ENCODE measurements at regions not wholly inside any gene's neighbourhood (a gene's known extent, or its start where the extent isn't known, plus 50 kb on each side); places are given as distances from the start of the nearest gene placed in this dataset.
"Not testable (repeated sequence)": the region's sequence is repeated elsewhere in the genome, so short reads cannot be mapped to it uniquely, and the experiment has no call there.

DNA sequence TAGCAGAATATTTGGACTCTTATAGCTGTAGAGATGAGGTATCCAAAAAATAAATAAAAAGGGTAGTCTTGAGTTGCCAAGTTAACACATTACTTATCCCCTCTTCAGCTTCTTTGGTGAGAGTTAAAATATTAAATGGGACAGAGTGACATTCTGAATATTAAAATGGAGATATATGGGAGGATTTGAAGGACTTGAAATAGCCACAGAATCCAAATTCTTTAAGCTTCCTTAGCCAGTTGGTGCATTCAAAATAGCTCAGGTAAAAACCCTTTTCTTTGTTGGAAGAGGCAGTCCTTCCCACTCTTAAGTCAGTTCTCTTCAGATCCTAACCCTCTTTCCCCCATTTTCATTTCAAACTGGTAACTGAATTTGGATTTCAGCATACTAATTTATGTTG is 130.1 kb upstream of the KLF12 start:
- DNase-seq: no peak
- Histone ChIP-seq H3K27ac (no peak overlapping the region), H3K27me3 (no peaks in the 10 kb centered on the region), H3K36me3 (no peaks in the 10 kb centered on the region), H3K4me3 (replicated peaks in 1 of 3) (no peak overlapping the region), H3K9me3 (no peaks in the 10 kb centered on the region), H3K4me1 (no peaks in the 10 kb centered on the region)
- no peak for TF ChIP-seq POLR2A (IDR thresholded peaks at IDR 0.05)
- TF ChIP-seq, protein P1, sequence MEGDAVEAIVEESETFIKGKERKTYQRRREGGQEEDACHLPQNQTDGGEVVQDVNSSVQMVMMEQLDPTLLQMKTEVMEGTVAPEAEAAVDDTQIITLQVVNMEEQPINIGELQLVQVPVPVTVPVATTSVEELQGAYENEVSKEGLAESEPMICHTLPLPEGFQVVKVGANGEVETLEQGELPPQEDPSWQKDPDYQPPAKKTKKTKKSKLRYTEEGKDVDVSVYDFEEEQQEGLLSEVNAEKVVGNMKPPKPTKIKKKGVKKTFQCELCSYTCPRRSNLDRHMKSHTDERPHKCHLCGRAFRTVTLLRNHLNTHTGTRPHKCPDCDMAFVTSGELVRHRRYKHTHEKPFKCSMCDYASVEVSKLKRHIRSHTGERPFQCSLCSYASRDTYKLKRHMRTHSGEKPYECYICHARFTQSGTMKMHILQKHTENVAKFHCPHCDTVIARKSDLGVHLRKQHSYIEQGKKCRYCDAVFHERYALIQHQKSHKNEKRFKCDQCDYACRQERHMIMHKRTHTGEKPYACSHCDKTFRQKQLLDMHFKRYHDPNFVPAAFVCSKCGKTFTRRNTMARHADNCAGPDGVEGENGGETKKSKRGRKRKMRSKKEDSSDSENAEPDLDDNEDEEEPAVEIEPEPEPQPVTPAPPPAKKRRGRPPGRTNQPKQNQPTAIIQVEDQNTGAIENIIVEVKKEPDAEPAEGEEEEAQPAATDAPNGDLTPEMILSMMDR (IDR thresholded peaks at IDR 0.05): no peak
- intact Hi-C loops (cut with DNase I): no loop called here

GRCh38 chr13:74260420-74260819 is 126.2 kb upstream of the KLF12 start:
- WGBS, 2 donors: 93 to 98% methylated on average over 3 of the region's 3 CpGs

DNA sequence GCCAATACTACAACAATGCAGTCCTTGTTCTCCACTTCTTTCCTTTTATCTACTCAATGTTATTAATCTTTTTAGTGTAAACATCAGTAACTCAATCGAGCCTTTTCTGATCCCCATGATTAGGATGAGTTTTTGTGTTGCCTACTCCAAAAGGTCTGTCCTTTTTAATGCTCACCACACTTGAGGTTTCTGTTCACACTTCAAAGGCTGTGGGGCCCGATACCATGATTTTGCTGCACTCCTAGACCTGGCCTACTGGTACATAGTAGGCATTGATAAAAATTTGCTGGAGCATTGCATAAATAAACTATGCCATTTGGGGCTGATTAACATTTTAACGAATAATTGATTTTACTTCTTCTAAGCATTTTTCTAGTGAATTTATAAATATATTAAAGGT is 125.4 kb upstream of the KLF12 start:
- Histone ChIP-seq H3K4me3 (replicated peaks in 1 of 3) (no peak overlapping the region), H3K9me3 (no peaks in the 10 kb centered on the region), H3K27me3 (no peaks in the 10 kb centered on the region), H3K36me3 (no peaks in the 10 kb centered on the region), H3K4me1 (no peaks in the 10 kb centered on the region), H3K27ac (no peak overlapping the region)
- DNase-seq: no peak
- WGBS, 2 donors: 77 to 81% methylated on average over 3 of the region's 3 CpGs
- TF ChIP-seq, protein P1 (IDR thresholded peaks at IDR 0.05): no peak
- no peak for TF ChIP-seq POLR2A (IDR thresholded peaks at IDR 0.05)
- intact Hi-C loops (cut with DNase I): no loop called here

More at GRCh38 chr13:74260420-74260819, 126.2 kb upstream of the KLF12 start:
- H3K9me3 ChIP-seq; H3K27me3 ChIP-seq; H3K4me3 ChIP-seq (replicated peaks in 1 of 3); DNase-seq; H3K27ac ChIP-seq; intact Hi-C loops (cut with DNase I); H3K4me1 ChIP-seq; H3K36me3 ChIP-seq: not testable (repeated sequence)

GRCh38 chr13:74258961-74259360 is 124.8 kb upstream of the KLF12 start:
- H3K9me3 ChIP-seq: no peaks in the 10 kb centered on the region
- no peak overlapping the region for H3K27ac ChIP-seq
- TF ChIP-seq POLR2A (IDR thresholded peaks at IDR 0.05): no peak
- TF ChIP-seq, protein P1 (IDR thresholded peaks at IDR 0.05): no peak
- no peaks in the 10 kb centered on the region for H3K27me3 ChIP-seq
- whole genome bisulfite sequencing, 2 donors: 92 to 94% methylated on average over 4 of the region's 4 CpGs
- no peak overlapping the region for H3K4me3 ChIP-seq (replicated peaks in 1 of 3)
- intact Hi-C loops (cut with DNase I): no loop called here
- H3K36me3 ChIP-seq: no peaks in the 10 kb centered on the region
- no peak for DNase-seq
- no peaks in the 10 kb centered on the region for H3K4me1 ChIP-seq

DNA sequence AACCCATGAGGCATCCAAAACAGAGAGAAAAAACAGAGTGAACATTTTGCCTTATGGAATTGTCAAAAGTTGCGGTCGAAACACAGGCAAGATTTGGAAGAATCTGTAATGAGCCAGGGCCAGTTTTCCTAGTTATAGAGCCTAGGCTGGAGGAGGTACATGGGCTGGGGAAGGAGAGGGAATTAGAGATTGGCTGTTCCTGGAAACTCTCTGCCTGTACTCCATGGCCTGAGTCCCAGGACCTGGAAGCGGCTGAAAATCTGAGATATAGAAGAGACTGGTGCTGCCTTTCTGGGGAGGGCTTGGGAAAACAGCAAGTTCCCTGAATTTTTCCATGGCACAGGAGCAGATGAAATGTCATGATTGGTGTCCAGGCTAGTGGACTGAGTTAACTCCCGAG is 122.8 kb upstream of the KLF12 start:
- Histone ChIP-seq H3K4me3 (replicated peaks in 1 of 3) (no peak overlapping the region), H3K4me1 (no peaks in the 10 kb centered on the region), H3K27ac (no peak overlapping the region), H3K9me3 (no peaks in the 10 kb centered on the region), H3K36me3 (no peaks in the 10 kb centered on the region), H3K27me3 (no peaks in the 10 kb centered on the region)
- TF ChIP-seq POLR2A (IDR thresholded peaks at IDR 0.05): no peak
- TF ChIP-seq, protein P1 (IDR thresholded peaks at IDR 0.05): no peak
- no peak for DNase-seq
- 72 to 83% methylated on average over 4 of the region's 4 CpGs for WGBS, 2 donors
- intact Hi-C loops (cut with DNase I): no loop called here

DNA sequence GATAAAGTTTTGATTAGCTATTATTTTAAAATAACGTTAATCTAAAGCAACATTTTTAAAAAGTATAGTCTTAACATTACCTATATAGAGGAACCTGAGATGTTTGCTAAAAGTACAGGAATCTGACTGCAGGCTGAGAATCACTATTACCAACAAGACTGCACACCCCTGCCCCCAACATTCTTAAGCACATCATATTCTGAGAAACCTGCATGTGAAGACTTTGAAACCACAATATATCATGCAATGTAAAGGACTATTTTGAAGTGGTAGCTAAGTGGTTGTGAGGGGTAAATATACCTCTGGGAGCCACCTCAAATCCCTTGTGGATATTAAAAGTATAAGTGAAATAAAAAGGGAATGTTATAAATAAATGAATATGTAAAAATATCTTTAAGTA is 119.0 kb upstream of the KLF12 start:
- no peak for DNase-seq
- H3K4me1 ChIP-seq: no peaks in the 10 kb centered on the region
- no peaks in the 10 kb centered on the region for H3K27me3 ChIP-seq
- H3K9me3 ChIP-seq: no peaks in the 10 kb centered on the region
- TF ChIP-seq POLR2A (IDR thresholded peaks at IDR 0.05): no peak
- TF ChIP-seq, protein P1 (IDR thresholded peaks at IDR 0.05): no peak
- WGBS, 2 donors: 36 to 91% methylated on average over 1 of the region's 1 CpG
- H3K4me3 ChIP-seq (replicated peaks in 1 of 3): no peak overlapping the region
- intact Hi-C loops (cut with DNase I): no loop called here
- no peaks in the 10 kb centered on the region for H3K36me3 ChIP-seq
- H3K27ac ChIP-seq: no peak overlapping the region
